C4-2B (cell line): ENCODE measurements at regions not wholly inside any gene's neighbourhood (a gene's known extent, or its start where the extent isn't known, plus 50 kb on each side); places are given as distances from the start of the nearest gene placed in this dataset.
"Not testable (repeated sequence)": the region's sequence is repeated elsewhere in the genome, so short reads cannot be mapped to it uniquely, and the experiment has no call there.

Experiments used
- CTCF ChIP-seq: fragments of 450-650 bp; conservative IDR thresholded peaks from 2 replicates; pipeline ENCODE4 v1.5.1; 2017; ENCODE audit warnings: mild to moderate bottlenecking
- ZFX ChIP-seq: fragments of 450-650 bp; IDR thresholded peaks from 2 replicates; pipeline ENCODE4 v1.6.1; 2017

GRCh38 chr15:101948491-101949010 lies 136.5 kb downstream of the OR4F15 start:
- not testable (repeated sequence) for TF ChIP-seq CTCF, ZFX
